Femur (tissue), 1 donor: ENCODE measurements at regions not wholly inside any gene's neighbourhood (a gene's known extent, or its start where the extent isn't known, plus 50 kb on each side); places are given as distances from the start of the nearest gene placed in this dataset.

Source experiments
- DNase-seq: peaks from one replicate; pipeline ENCODE4 v3.0.0-alpha.2; 2017

- no peak for DNase-seq
Measured at GRCh38 chr10:21002091-21002878, 105.2 kb upstream of the NEBL start.

GRCh38 chr10:20999699-21000098 lies 102.6 kb upstream of the NEBL start:
- no peak for DNase-seq

- no peak for DNase-seq
Measured at GRCh38 chr10:20998036-20998435, 100.9 kb upstream of the NEBL start.

- no peak for DNase-seq
Measured at GRCh38 chr10:20995123-20995987, 98.2 kb upstream of the NEBL start.

GRCh38 chr10:20993830-20994527 lies 96.9 kb upstream of the NEBL start:
- no peak for DNase-seq

- no peak for DNase-seq
Measured at GRCh38 chr10:20993389-20993788, 96.3 kb upstream of the NEBL start.

- DNase-seq: no peak
Measured at GRCh38 chr10:20991526-20991925, 94.4 kb upstream of the NEBL start.

- no peak for DNase-seq
Measured at GRCh38 chr10:20990604-20991003, 93.5 kb upstream of the NEBL start.

GRCh38 chr10:20988357-20988983 lies 91.4 kb upstream of the NEBL start:
- DNase-seq: no peak

- no peak for DNase-seq
Measured at GRCh38 chr10:20986049-20986448, 88.9 kb upstream of the NEBL start.

- DNase-seq: no peak
Measured at GRCh38 chr10:20984662-20985061, 87.6 kb upstream of the NEBL start.

- no peak for DNase-seq
Measured at GRCh38 chr10:20981419-20981953, 84.4 kb upstream of the NEBL start.

- no peak for DNase-seq
Measured at GRCh38 chr10:20978617-20979016, 81.5 kb upstream of the NEBL start.

- DNase-seq: no peak
Measured at GRCh38 chr10:20977300-20977699, 80.2 kb upstream of the NEBL start.

GRCh38 chr10:20976891-20977290 lies 79.8 kb upstream of the NEBL start:
- no peak for DNase-seq

GRCh38 chr10:20976390-20976789 lies 79.3 kb upstream of the NEBL start:
- DNase-seq: no peak

GRCh38 chr10:20975236-20975635 lies 78.1 kb upstream of the NEBL start:
- DNase-seq: no peak

- DNase-seq: no peak
Measured at GRCh38 chr10:20972925-20973324, 75.8 kb upstream of the NEBL start.

GRCh38 chr10:20971901-20972300 lies 74.8 kb upstream of the NEBL start:
- no peak for DNase-seq

- no peak for DNase-seq
Measured at GRCh38 chr10:20970708-20971107, 73.6 kb upstream of the NEBL start.

GRCh38 chr10:20970044-20970443 lies 72.9 kb upstream of the NEBL start:
- DNase-seq: no peak

GRCh38 chr10:20966426-20966825 lies 69.3 kb upstream of the NEBL start:
- no peak for DNase-seq
